ENCODE measurements at regions not wholly inside any gene's neighbourhood (a gene's known extent, or its start where the extent isn't known, plus 50 kb on each side); places are given as distances from the start of the nearest gene placed in this dataset.
"Not testable (repeated sequence)": the region's sequence is repeated elsewhere in the genome, so short reads cannot be mapped to it uniquely, and the experiment has no call there.

DNA sequence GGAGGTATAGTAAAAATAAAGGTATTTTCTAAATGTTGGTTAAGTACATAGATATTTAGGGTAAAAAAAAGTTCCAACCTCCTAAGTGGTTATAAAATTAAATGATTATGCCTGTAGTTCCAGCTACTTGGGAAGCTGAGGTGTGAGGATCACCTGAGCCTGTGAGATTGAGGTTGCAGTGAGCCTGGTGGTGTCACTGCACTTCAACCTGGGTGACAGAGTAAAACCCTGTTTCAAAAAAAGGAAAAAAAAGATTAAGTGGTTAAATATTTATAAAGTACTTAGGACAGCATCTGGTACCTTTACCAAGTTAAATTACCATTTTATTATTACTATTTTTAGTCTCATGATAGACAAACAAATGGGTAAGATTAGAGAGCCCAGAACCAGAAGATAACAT, 1801.0 kb downstream of the C4orf33 start:
- DNase-seq: no peak

DNA sequence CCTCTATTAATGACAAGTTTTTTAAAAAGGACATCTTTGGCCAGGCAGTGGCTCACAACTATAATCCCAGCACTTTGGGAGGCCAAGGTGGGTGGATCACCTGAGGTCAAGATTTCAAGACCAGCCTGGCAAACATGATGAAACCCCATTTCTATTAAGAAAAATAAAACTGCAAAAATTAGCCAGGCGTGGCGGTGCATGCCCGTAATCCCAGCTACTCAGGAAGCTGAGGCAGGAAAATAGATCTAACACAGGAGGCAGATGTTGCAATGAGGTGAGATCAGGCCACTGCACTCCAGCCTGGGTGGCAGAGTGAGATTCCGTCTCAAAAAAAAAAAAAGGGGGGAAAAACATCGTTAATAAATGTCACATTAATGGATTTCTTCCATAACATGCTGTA, 1805.4 kb downstream of the C4orf33 start:
- no peak for DNase-seq

DNA sequence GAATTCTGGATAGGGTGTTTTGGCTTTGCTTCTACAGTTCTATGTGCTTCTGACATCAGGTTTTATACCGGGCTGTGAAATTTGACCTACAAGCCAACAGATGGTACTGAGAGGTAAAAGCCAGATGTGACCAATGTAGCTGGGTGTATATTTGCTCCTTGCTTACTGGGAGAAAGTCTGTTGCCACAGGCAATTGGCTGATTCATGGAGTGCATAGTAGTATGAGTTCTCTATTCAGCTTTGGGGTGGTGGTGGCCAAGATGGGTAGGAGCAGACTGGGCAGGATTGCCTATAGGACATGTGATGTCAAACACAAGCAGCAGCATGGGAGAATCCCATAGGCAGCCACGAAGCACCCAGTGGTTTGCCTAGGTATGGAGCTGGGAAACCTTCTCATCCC, 1827.0 kb downstream of the C4orf33 start:
- no peak for DNase-seq

DNA sequence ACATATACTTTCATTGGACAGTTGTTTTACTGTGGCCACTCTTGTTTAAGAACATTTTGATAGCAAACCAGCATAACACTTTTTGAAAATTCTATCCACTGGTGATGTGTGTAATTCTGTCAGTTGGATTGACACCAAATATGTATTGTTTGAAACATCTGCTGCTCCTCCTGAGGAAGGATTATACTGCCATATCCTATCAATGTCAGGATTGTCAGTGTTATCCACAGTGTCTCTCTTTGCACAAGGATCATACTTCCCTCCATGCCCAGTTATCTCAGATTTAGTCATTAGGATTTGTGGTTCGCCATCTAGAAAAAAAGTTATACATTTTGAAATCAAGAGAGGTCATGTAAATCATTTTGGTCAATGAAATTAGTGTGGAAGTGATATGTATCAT, 1859.6 kb downstream of the C4orf33 start:
- no peak for DNase-seq

DNA sequence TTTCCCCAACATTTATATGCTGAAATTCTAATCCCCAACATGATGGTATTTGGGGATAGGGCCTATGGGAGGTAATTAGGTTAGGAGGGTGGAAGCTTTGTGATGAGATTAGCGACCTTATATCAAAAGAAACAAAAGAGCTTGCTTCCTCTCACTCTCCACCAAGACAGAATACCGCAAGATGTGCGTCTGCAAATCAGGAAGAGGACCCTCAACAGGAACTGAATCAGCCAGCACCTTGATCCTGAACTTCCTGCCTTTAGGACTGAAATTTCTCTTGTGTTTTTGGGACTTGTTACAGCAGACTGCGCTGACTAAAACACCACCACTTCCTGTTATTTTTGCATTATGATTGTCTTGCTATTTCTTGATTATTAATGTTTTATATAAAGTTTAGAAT, 1889.4 kb downstream of the C4orf33 start:
- no peak for DNase-seq

DNA sequence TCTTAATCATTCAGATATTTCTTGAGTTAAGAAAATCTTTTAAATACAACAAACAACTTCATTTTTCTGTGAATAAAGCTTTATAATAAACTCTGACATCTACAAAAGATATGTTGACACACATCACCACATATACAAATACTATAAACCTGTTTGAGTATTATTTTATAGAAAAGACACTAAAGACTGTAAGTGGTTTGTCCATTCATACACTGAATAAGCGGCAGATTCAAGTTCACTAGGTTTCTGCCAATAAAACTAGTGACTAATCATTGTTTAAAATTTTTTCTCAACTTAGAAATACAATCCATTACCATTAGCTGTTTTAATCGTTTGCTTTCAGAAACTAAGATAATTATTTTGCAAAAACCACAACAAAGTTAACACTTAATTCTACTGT, 1900.0 kb downstream of the C4orf33 start:
- DNase-seq: no peak

DNA sequence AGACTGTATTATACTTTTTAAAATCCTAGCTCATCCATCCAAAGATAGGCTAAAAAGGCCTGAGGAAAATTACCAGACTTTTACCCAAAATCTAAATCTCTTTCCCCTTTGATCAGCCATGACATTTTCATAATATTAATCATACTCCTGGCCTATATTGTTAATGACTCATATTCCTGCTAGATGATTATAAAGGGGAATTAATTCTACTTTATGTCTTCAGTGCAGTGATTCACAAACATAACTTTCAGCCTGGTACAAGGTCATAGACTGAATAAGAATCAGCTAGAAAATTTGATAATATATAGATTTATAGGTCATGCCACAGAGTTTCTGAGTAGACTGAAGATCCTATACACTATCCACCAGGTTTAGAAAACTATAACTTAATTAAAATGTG, 1905.4 kb downstream of the C4orf33 start:
- DNase-seq: no peak

DNA sequence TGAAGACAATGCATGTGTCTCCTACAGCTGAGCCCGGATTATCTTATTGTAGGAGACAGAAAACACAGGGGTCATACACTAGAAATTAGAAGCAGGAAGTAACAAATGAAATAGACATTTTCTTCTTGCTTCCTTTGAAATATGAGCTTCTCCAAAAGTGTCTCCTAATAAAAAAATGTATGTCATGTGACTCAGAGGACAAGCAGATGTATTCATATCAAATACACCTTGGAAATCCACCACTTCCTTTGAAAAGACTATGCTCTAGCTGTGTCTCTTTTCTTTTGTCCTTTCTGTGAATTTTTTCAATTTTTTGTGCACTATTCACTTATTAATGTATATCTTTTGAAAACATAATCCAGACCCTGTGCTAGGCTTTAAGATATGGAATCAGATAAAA, 1906.2 kb downstream of the C4orf33 start:
- no peak for DNase-seq

DNA sequence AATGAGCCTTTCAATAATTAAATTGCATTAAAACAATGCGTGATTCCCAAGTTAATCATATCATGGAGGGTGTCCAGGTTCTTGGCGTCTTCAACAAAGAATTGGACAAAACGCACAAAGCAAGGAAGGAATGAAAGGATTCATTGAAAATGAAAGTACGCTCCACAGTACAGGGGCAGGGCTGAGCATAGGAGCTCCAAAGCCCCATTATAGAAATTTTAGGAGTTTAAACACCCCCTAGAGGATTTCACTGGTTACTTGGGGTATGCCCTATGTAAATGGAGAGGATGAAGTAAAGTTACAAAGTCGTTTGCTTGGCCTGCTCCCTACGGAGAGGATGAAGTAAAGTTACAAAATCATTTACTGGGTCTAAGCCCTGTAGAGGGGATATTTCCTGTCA, 1910.4 kb downstream of the C4orf33 start:
- no peak for DNase-seq

DNA sequence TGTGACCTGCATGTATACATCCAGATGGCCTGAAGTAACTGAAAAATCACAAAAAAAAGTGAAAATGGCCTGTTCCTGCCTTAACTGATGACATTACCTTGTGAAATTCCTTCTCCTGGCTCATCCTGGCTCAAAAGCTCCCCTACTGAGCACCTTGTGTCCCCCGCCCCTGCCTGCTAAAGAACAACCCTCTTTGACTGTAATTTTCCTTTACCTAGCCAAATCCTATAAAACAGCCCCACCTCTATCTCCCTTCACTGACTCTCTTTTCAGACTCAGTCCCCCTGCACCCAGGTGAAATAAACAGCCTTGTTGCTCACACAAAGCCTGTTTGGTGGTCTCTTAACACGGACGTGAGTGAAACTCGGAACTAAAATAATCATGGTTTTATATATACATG, 1916.0 kb downstream of the C4orf33 start:
- DNase-seq: not testable (repeated sequence)

DNA sequence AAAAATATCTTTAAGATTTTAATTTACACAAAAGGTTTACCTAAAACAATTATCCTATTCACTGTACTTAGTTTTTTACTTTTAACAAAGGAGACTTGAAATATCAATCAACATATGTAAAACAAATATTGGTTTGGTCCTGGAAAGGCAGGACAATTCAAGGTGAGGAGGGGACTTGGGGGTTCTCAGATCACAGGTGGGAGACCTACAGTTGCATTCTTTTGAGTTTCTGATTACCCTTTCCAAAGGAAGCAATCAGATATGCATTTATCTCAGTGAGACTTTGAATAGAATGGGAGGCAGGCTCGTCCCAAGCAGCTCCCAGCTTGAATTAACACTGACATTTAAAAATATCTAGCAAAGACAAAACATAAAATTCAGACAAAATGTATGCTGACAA, 1917.3 kb downstream of the C4orf33 start:
- no peak for DNase-seq

DNA sequence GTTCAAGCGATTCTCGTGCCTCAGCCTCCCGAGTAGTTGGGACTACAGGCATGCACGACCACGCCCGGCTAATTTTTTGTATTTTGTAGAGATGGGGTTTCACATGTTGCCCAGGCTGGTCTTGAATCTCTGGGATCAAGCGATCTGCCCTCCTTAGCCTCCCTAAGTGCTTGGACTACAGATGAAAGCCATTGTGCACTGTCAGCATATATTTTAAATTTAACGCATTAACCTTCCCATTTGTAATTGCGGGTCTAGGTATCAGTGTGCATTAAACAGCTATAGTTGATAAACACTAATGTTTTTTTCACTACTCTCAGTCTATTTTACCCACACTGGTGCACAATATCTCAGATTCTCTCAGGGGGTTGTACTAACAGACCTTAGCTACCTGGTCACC, 1930.8 kb downstream of the C4orf33 start:
- DNase-seq: no peak

DNA sequence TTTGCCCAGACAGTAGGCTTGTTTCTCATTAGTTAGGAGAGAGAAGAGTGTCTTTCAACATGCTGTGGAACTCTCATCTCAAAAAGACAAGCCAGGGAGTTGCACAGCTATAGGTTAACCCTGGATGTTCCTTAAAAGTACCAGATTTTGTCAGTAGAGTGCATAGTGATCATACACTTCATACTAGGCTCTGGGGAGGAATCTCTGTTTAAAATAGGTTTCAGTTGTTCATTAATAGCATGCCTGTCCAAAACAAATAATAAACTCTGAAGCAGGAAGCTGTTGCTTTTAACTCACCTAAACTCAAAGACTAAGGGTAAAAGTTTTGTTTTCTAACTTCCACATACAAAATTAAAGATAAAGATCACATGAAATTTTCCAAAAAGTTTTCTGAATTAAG, 1948.4 kb downstream of the C4orf33 start:
- DNase-seq: no peak

DNA sequence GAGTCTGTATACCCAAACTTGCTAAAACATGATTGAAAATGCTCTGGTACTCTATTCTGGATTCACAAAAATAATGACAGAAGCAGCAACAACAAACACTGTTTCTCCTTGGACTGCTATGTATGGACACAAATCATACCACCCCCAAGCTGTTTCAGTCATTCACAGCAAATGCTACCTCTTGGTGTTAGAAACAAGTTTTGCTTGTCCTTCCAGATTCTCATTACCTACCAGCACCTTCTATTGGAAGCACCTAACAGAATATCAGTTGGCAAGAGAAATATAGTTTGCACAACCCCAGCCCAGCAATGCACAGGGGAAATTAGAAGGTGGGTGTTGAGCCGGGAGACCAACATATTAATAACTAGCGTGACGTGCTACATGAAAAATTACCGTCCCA, 1950.9 kb downstream of the C4orf33 start:
- no peak for DNase-seq

DNA sequence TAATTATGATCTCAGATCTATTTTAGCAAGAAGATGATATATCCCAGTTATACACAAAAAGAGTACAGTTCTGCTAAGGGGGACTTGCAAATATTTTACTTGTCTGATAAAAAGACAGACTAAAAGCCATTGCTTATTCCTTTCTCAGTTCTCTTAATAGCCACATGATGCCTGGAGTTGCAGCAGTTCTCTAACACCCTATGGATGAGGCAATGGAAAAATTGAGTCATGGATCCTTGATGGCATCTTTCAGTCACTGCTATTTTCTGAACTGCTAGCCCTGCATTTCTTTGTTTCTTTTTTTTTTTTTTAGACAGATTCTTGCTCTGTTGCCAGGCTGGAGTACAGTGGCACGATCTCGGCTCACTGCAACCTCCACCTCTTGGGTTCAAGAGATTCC, 1956.7 kb downstream of the C4orf33 start:
- DNase-seq: no peak

DNA sequence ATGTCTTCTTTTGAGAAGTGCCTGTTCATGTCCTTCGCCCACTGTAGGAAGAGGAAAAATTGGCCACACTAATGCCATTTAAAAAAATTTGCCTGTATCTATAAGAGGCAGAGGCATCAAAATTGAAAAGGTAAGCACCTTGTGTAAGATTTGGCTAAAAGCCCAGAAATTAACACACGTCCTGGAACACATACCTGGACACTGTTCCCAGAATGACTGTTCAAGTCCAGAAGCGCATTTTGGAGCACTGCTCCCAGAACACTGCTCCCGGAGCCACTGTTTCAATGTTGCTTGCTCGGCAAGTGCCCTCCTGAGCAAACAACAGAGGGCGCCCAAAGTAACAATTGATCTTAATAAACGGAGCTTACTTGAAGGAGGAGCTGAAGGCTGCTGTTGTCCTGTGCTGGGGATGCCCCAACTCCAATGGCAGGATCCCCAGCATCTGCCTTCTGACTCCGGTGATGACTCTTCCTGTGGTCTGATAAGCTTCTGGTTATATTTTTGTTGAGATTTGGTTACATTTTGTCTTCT, 1958.6 kb downstream of the C4orf33 start:
- no peak for DNase-seq

DNA sequence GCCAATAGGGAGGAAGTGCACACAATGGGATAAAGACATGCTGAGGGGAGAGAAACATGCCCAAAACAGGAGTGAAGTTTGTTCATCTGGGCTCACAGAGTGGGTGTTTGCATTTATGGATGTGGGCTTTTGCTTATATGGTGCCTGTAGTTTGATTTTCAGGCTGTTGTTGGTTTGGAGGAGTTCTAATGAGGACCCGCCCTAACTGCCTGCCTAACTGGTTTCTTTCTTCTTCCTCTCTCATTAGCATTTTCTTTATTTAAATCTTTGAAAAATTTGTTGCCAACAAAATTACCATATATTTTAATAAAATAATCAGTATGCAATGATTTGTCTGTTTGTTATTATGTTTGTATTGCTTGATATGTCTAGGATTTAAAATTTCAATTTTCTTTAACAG, 1965.8 kb downstream of the C4orf33 start:
- no peak for DNase-seq

DNA sequence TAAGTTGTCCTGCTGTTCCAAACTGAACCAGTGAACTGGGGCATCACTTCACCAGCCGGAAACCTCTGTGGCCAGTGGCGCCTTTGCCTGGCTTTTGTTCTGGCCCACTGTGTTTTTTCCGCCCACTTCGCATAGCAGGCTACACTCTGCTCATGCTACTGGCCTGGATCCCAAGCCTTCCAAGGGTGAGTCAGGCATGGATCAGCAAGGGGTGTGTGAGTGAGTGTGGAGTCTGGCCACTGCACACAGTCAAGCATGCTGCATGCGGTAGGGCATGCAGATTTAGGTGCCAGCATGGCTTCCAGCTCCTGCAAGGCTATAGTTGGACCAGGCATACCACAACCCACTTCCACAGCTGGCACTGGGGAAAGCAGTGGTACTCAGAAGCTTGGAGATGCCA, 1967.9 kb downstream of the C4orf33 start:
- no peak for DNase-seq

DNA sequence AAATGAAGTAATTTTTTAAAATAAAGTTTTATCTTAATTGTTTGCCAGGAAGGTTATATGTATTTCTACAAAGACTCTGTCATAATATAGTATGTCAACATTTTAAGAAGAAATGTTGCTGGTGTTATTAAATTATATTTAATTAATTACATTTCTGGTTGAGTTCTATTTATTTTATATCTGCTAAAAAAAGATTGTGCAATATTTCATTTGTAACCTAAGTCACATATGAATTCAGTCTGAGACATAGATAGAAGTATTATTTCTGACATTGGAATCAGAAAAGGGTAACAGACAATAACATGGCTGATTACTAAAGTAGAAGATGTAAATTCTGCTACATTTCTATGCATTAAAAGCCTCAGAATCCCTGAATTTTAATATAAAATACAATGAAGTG, 1985.1 kb downstream of the C4orf33 start:
- no peak for DNase-seq

DNA sequence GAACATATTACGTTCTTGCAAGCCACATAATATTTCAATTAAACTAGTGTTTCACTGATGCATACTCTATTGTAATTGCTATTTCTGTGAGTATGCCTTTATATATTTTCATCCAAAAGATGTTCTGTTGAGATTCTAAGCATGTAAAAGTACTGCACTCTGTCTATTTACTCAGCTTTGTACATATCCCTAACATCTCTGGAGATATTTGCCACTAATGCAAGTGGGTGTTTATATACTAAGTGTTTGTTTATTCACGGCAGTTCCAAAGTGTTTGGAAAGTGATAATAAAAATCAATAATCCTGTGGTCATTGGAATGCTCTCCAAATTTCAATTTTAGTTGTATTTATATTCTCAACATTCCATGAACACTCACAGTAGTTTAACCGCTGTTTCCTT, 1989.0 kb downstream of the C4orf33 start:
- DNase-seq: no peak

DNA sequence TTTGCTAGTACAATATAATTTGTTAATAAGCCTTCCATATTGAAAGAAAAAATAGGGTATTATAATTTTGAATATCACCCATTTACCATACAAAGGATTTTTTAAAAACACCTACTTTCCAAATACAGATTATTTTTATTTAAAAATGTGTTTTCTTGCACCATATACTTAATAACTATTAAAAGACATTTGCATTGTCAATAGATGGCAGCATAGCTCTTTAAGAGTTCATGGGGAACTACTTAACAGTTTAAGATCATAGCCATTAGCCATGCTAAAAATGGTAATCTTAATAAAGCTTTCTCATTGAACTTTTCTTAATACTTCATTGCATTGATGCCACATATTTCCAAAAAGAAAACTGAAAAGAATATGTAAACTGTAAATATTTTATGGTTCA, 1995.9 kb downstream of the C4orf33 start:
- DNase-seq: no peak

DNA sequence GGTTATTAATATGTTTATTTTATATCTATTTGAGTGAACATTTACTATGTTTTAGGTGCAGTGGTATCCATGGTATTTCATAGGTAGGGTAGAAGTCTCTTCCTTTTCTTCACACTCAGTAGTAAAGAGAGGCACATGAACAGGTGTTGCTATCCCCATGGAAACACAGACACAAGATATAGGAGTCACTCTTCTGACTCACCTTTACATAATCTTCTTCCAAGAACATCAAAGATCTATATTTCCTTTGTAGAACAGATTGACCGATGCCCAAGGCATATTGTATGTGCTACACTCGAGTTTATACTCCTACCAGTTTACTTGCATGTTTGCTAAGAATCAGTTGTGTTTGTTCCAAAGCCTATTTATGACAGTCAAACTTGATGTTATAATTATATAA, 1997.4 kb downstream of the C4orf33 start:
- DNase-seq: no peak

DNA sequence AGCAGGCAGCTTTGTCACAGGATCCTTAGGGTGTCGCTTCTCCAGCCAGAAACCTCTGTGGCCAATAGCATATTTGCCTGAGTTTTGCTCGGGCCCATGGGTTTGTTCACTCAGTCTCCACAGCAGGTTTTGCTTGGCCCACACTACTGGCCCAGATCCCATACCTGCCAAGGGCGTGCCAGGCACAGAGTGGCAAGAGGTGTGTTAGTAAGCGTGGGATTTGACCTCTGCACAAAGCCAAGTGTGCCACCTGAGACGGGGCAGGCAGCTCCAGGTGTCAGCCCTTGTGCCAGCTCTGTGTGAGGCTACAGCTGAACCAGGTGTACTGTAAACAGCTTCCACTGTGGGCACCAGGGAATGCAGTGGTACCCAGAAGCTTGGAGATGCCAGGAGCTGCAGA, 2003.0 kb downstream of the C4orf33 start:
- DNase-seq: no peak

DNA sequence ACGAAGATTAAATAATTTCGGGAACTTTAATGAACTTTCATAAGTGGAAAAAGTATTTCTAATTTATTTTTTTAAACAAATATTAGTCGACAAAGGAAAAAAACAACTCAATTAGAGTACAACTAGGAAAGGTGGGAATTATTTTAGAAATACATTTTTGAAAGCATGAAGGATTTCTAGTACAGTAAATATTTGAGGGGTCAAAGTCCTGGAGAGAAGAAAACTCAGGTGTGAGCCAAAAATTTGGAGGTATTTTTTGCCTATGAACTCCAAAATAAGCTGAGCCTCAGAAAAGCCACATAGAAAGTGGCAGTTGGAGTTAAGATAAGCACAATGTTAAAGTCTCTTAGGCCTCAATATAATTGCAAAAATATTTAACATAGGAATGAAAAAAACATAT, 2017.3 kb downstream of the C4orf33 start:
- DNase-seq: no peak

DNA sequence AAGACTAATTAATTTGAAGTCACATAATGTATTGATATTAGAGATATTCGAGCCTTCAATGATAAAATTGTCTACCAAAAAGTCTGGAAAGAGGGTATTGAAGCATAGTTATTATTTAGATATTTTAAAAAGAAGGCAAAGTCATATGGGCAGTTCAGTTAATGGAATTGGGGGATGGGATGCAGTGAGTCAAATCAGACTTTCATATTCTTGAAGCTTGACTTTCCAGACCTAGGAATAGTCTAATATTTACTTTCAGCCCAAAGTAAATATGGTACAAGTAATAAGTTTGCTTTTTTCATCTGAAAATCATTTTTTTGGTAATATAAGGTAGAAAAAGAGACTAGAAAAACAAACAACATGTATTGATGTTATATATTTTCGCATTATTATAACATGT, 2017.8 kb downstream of the C4orf33 start:
- DNase-seq: no peak

DNA sequence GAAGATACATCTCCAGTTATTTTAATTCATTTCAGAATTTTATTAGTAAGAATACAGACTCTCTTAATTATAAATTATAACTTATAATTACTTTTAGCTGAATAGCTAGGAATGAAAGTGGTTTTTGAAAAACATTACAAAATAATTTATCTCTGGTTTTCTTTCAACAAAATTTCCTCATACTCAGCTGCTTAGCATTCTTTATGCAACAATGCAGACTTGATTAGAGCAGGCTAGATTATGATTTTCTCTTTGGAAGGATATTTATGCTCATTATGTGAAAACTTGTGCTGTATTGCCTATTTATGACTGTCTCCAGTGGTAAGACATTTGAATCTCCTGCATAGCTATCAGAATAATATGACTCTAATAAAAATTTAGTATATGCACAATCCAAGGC, 2023.7 kb downstream of the C4orf33 start:
- no peak for DNase-seq
